GM12878 (cell line): ENCODE measurements at regions not wholly inside any gene's neighbourhood (a gene's known extent, or its start where the extent isn't known, plus 50 kb on each side); places are given as distances from the start of the nearest gene placed in this dataset.

Source experiments
- ATAC-seq: fragments of 200-7000 bp; cut with Tn5 transposase; 3 replicates; pipeline ENCODE4 v1.9.1; 2020; ENCODE audit warnings: mild to moderate bottlenecking, moderate library complexity
- BruUV-seq: library from RNA; stranded (reverse); fragments of 400-500 nt; replicated peaks from 2 replicates; lab custom pipeline; 2021; lab: Mats Ljungman, UMichigan
- CTCF ChIA-PET: fragments of 300-600 bp; sonication (Branson Sonifier 250); formaldehyde crosslinking; extraction: SDS; loops from one replicate; lab custom pipeline; 2021; ENCODE audit warnings: inconsistent platforms; lab: Yijun Ruan, JAX
- POLR2A ChIA-PET: fragments of 350-600 bp; formaldehyde crosslinking; extraction: SDS; loops from one replicate; lab custom pipeline; 2021; ENCODE audit warnings: inconsistent platforms; lab: Charles Lee
- RAD21 ChIA-PET: fragments of 300-600 bp; sonication (Branson Sonifier 250); formaldehyde crosslinking; loops from one replicate; lab custom pipeline; 2023; ENCODE audit warnings: antibody characterized with exemption; ENCODE audit not compliant: unreplicated experiment; lab: Charles Lee
- SMC1A ChIA-PET: fragments of 300-600 bp; sonication (Branson Sonifier 250); formaldehyde crosslinking; loops from one replicate; lab custom pipeline; 2023; ENCODE audit not compliant: unreplicated experiment, uncharacterized antibody; lab: Charles Lee
- DNase-seq: peaks from one replicate; pipeline ENCODE4 v3.0.0-alpha.2; 2011; ENCODE audit warnings: low read depth, low spot score
- FAIRE-seq: peaks from 3 replicates; lab custom pipeline; 2011; peaks lifted over from hg19 to GRCh38; lab: Jason Lieb, UNC
- H2AFZ ChIP-seq: 2 replicates; pipeline ENCODE4 v1.6.0; 2011; ENCODE audit warnings: low read depth, low read length, control low read depth; ENCODE audit not compliant: control insufficient read depth
- H3K27ac ChIP-seq: 2 replicates; pipeline ENCODE4 v1.5.1; 2011; ENCODE audit warnings: control low read depth; ENCODE audit not compliant: control insufficient read depth, insufficient read depth
- H3K27me3 ChIP-seq, 2 experiments: replicated peaks in 1 of 2; 2 replicates each; pipeline versions ENCODE4 v1.6.0 to v1.6.1; 2011; ENCODE audit warnings: low read length in 1 of 2; ENCODE audit not compliant: control insufficient read depth in 2 of 2, insufficient read depth in 2 of 2
- H3K36me3 ChIP-seq, 2 experiments: 2 replicates each; pipeline ENCODE4 v1.5.1; 2011; ENCODE audit warnings: low read length in 1 of 2; ENCODE audit not compliant: control insufficient read depth in 2 of 2, insufficient read depth in 2 of 2
- H3K4me1 ChIP-seq: 2 replicates; pipeline ENCODE4 v1.6.1; 2011; ENCODE audit warnings: mild to moderate bottlenecking, low read length, moderate library complexity, mixed read lengths; ENCODE audit not compliant: control insufficient read depth, insufficient read depth
- H3K4me2 ChIP-seq: 2 replicates; pipeline ENCODE4 v1.6.0; 2011; ENCODE audit warnings: control low read depth; ENCODE audit not compliant: control insufficient read depth, insufficient read depth
- H3K4me3 ChIP-seq: fragments of 200-600 bp; sonication (generic); 2 replicates; pipeline ENCODE4 v1.5.1; 2016
- H3K79me2 ChIP-seq: 2 replicates; pipeline ENCODE4 v1.6.0; 2011; ENCODE audit warnings: low read length; ENCODE audit not compliant: control insufficient read depth, insufficient read depth
- H3K9ac ChIP-seq: 2 replicates; pipeline ENCODE4 v1.8.0; 2011; ENCODE audit warnings: low read length, control low read depth, mixed read lengths; ENCODE audit not compliant: control insufficient read depth, insufficient read depth
- H3K9me3 ChIP-seq: replicated peaks from 3 replicates; pipeline ENCODE4 v1.5.1; 2011; ENCODE audit warnings: mild to moderate bottlenecking, low read length; ENCODE audit not compliant: control insufficient read depth, insufficient read depth
- H4K20me1 ChIP-seq: 2 replicates; pipeline ENCODE4 v1.6.0; 2011; ENCODE audit not compliant: control insufficient read depth, insufficient read depth
- BCL11A ChIP-seq: IDR thresholded peaks from 2 replicates; pipeline ENCODE4 v1.6.1; 2011; ENCODE audit warnings: low read depth, low read length
- HDAC2 ChIP-seq: fragments of 200-600 bp; sonication (generic); IDR thresholded peaks from 2 replicates; pipeline ENCODE4 v1.6.1; 2017
- IRF4 ChIP-seq: IDR thresholded peaks from 2 replicates; pipeline ENCODE4 v1.6.1; 2011; ENCODE audit warnings: low read depth, low read length
- JUNB ChIP-seq: IDR thresholded peaks from 2 replicates; pipeline ENCODE4 v1.6.1; 2016; ENCODE audit warnings: antibody characterized with exemption, mild to moderate bottlenecking
- NR2C1 ChIP-seq: fragments of 450-650 bp; IDR thresholded peaks from 2 replicates; pipeline ENCODE4 v1.6.1; 2017; ENCODE audit warnings: antibody characterized with exemption, mild to moderate bottlenecking, moderate library complexity
- PML ChIP-seq: IDR thresholded peaks from 2 replicates; pipeline ENCODE4 v1.6.1; 2012; ENCODE audit warnings: low read length, inconsistent platforms
- TAF1 ChIP-seq: IDR thresholded peaks from 2 replicates; pipeline ENCODE4 v1.6.1; 2011; ENCODE audit warnings: mild to moderate bottlenecking, low read depth, low read length, borderline replicate concordance
- ZSCAN29 ChIP-seq: fragments of 450-650 bp; IDR thresholded peaks from 2 replicates; pipeline ENCODE4 v1.6.1; 2017; ENCODE audit warnings: mild to moderate bottlenecking, moderate library complexity
- WGBS: methylation state at CpG from one replicate; pipeline ENCODE4 v1.1.6; 2016; ENCODE audit warnings: low lambda C conversion rate; ENCODE audit not compliant: insufficient replicate concordance, insufficient coverage; ENCODE audit errors: missing lambda C conversion rate; 5-methylcytosine and 5-hydroxymethylcytosine counted together
- in situ Hi-C: fragments of 300-500 bp; cut with MboI; formaldehyde crosslinking; loops from 9 replicates; pipeline ENCODE4 v1.14.3; 2018; ENCODE audit warnings: mixed read lengths
- intact Hi-C: fragments of 100-400 bp; cut with micrococcal nuclease; formaldehyde crosslinking; loops from one replicate; pipeline ENCODE4 v1.14.2; 2022; ENCODE audit not compliant: unreplicated experiment
- TF ChIP-seq, protein P1 (sequence below): fragments of 450-650 bp; IDR thresholded peaks from 2 replicates; pipeline ENCODE4 v1.6.1; 2018; ENCODE audit warnings: mild to moderate bottlenecking, low read depth, moderate library complexity; ENCODE audit not compliant: partially characterized antibody
- TF ChIP-seq, protein P2 (sequence below): fragments of 450-650 bp; IDR thresholded peaks from 2 replicates; pipeline ENCODE4 v1.6.1; 2017; ENCODE audit warnings: borderline replicate concordance
- TF ChIP-seq, protein P3 (sequence below): IDR thresholded peaks from 2 replicates; pipeline ENCODE4 v1.6.1; 2012; ENCODE audit warnings: improper control_type of control experiment, low read depth, low read length; ENCODE audit not compliant: insufficient replicate concordance

- no peaks in the 10 kb centered on the region for H3K9me3 ChIP-seq
- intact Hi-C loops (no loop called here), in situ Hi-C loops (no loop called here)
- no peak overlapping the region for H3K9ac ChIP-seq
- no peaks in the 10 kb centered on the region for H3K27me3 ChIP-seq
- ChIA-PET RAD21 (no interaction called here), CTCF (no interaction called here), SMC1A (no interaction called here), POLR2A (no interaction called here)
- no peaks in the 10 kb centered on the region for H3K4me1 ChIP-seq
- no peak for FAIRE-seq
- H2AFZ ChIP-seq, result no peak overlapping the region
- no TSS peak for BruUV-seq
- H3K27ac ChIP-seq, result no peak overlapping the region
- H3K4me2 ChIP-seq, result no peak overlapping the region
- 34% methylated on average over 2 of the region's 2 CpGs for WGBS
- no peaks in the 10 kb centered on the region for H3K36me3 ChIP-seq
- no peak overlapping the region for H3K4me3 ChIP-seq
- H3K79me2 ChIP-seq, result no peaks in the 10 kb centered on the region
- no peaks in the 10 kb centered on the region for H4K20me1 ChIP-seq
- DNase-seq, result no peak
- TF ChIP-seq ZSCAN29 (no peak), BCL11A (no peak)
- TF ChIP-seq, protein P1, sequence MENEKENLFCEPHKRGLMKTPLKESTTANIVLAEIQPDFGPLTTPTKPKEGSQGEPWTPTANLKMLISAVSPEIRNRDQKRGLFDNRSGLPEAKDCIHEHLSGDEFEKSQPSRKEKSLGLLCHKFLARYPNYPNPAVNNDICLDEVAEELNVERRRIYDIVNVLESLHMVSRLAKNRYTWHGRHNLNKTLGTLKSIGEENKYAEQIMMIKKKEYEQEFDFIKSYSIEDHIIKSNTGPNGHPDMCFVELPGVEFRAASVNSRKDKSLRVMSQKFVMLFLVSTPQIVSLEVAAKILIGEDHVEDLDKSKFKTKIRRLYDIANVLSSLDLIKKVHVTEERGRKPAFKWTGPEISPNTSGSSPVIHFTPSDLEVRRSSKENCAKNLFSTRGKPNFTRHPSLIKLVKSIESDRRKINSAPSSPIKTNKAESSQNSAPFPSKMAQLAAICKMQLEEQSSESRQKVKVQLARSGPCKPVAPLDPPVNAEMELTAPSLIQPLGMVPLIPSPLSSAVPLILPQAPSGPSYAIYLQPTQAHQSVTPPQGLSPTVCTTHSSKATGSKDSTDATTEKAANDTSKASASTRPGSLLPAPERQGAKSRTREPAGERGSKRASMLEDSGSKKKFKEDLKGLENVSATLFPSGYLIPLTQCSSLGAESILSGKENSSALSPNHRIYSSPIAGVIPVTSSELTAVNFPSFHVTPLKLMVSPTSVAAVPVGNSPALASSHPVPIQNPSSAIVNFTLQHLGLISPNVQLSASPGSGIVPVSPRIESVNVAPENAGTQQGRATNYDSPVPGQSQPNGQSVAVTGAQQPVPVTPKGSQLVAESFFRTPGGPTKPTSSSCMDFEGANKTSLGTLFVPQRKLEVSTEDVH, result no peak
- TF ChIP-seq, protein P2, sequence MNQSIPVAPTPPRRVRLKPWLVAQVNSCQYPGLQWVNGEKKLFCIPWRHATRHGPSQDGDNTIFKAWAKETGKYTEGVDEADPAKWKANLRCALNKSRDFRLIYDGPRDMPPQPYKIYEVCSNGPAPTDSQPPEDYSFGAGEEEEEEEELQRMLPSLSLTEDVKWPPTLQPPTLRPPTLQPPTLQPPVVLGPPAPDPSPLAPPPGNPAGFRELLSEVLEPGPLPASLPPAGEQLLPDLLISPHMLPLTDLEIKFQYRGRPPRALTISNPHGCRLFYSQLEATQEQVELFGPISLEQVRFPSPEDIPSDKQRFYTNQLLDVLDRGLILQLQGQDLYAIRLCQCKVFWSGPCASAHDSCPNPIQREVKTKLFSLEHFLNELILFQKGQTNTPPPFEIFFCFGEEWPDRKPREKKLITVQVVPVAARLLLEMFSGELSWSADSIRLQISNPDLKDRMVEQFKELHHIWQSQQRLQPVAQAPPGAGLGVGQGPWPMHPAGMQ, result no peak
- no peak for ATAC-seq
Observed at GRCh38 chr12:84787253-84787652, 125.3 kb downstream of the SLC6A15 start.

DNA sequence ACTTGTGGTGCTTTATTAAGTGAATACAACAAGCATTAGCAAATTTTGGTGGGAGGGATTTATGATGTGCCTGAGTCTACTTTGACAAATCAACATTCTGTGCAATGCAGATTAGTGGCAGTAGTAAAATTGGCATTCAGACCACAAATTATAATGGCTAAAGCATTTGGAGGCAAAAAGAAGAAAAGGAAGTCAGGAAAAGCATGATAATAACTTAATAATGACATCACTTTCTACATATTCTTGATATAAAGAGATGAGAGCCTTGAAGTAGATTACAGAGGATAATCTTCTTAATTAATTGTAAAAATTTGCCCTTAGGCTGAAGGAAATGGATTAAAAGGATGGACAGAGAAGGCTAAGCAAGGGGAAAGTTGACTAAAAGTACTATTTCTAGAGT lies 126.0 kb downstream of the SLC6A15 start:
- no peaks in the 10 kb centered on the region for H4K20me1 ChIP-seq
- FAIRE-seq (no peak), ATAC-seq (no peak), DNase-seq (no peak)
- RAD21 ChIA-PET, result no interaction called here
- no peak overlapping the region for H3K4me3 ChIP-seq
- H3K9me3 ChIP-seq, result no peaks in the 10 kb centered on the region
- H3K36me3 ChIP-seq, result no peaks in the 10 kb centered on the region
- BruUV-seq, result no TSS peak
- no peaks in the 10 kb centered on the region for H3K4me1 ChIP-seq
- CTCF ChIA-PET, result no interaction called here
- H2AFZ ChIP-seq, result no peak overlapping the region
- H3K9ac ChIP-seq, result no peak overlapping the region
- H3K27me3 ChIP-seq, result no peaks in the 10 kb centered on the region
- no peak overlapping the region for H3K4me2 ChIP-seq
- SMC1A ChIA-PET, result no interaction called here
- no peak overlapping the region for H3K27ac ChIP-seq
- in situ Hi-C loops (no loop called here), intact Hi-C loops (no loop called here)
- no peaks in the 10 kb centered on the region for H3K79me2 ChIP-seq
- POLR2A ChIA-PET, result no interaction called here
- TF ChIP-seq NR2C1 (no peak), HDAC2 (no peak), PML (no peak), IRF4 (no peak), TAF1 (no peak), ZSCAN29 (no peak), JUNB (no peak)
- TF ChIP-seq, protein P3, sequence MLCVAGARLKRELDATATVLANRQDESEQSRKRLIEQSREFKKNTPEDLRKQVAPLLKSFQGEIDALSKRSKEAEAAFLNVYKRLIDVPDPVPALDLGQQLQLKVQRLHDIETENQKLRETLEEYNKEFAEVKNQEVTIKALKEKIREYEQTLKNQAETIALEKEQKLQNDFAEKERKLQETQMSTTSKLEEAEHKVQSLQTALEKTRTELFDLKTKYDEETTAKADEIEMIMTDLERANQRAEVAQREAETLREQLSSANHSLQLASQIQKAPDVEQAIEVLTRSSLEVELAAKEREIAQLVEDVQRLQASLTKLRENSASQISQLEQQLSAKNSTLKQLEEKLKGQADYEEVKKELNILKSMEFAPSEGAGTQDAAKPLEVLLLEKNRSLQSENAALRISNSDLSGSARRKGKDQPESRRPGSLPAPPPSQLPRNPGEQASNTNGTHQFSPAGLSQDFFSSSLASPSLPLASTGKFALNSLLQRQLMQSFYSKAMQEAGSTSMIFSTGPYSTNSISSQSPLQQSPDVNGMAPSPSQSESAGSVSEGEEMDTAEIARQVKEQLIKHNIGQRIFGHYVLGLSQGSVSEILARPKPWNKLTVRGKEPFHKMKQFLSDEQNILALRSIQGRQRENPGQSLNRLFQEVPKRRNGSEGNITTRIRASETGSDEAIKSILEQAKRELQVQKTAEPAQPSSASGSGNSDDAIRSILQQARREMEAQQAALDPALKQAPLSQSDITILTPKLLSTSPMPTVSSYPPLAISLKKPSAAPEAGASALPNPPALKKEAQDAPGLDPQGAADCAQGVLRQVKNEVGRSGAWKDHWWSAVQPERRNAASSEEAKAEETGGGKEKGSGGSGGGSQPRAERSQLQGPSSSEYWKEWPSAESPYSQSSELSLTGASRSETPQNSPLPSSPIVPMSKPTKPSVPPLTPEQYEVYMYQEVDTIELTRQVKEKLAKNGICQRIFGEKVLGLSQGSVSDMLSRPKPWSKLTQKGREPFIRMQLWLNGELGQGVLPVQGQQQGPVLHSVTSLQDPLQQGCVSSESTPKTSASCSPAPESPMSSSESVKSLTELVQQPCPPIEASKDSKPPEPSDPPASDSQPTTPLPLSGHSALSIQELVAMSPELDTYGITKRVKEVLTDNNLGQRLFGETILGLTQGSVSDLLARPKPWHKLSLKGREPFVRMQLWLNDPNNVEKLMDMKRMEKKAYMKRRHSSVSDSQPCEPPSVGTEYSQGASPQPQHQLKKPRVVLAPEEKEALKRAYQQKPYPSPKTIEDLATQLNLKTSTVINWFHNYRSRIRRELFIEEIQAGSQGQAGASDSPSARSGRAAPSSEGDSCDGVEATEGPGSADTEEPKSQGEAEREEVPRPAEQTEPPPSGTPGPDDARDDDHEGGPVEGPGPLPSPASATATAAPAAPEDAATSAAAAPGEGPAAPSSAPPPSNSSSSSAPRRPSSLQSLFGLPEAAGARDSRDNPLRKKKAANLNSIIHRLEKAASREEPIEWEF, result no peak
